H9 (cell line): ENCODE measurements at regions not wholly inside any gene's neighbourhood (a gene's known extent, or its start where the extent isn't known, plus 50 kb on each side); places are given as distances from the start of the nearest gene placed in this dataset.

Experiments used
- DNase-seq: peaks from one replicate; pipeline ENCODE4 v3.0.0-alpha.2; 2017
- H2AFZ ChIP-seq: one replicate; pipeline ENCODE4 v1.6.1; 2013; ENCODE audit warnings: mild to moderate bottlenecking, low read length, control low read depth, moderate library complexity
- H2AK5ac ChIP-seq: 2 replicates; pipeline ENCODE4 v1.6.1; 2013; ENCODE audit warnings: low read length, control low read depth, mixed read lengths; ENCODE audit not compliant: insufficient read length
- H2BK120ac ChIP-seq: one replicate; pipeline ENCODE4 v1.6.1; 2013; ENCODE audit warnings: low read depth, mild to moderate bottlenecking, low read length, control low read depth, inconsistent platforms; ENCODE audit not compliant: poor library complexity, severe bottlenecking
- H2BK12ac ChIP-seq: 2 replicates; pipeline ENCODE4 v1.6.1; 2013; ENCODE audit warnings: low read length, control low read depth, mixed read lengths, low read depth; ENCODE audit not compliant: insufficient read length
- H2BK15ac ChIP-seq: 2 replicates; pipeline ENCODE4 v1.6.1; 2013; ENCODE audit warnings: low read depth, low read length, control low read depth
- H2BK20ac ChIP-seq: one replicate; pipeline ENCODE4 v1.6.1; 2013; ENCODE audit warnings: low read depth, mild to moderate bottlenecking, low read length, control low read depth, inconsistent platforms; ENCODE audit not compliant: poor library complexity, severe bottlenecking
- H2BK5ac ChIP-seq: 2 replicates; pipeline ENCODE4 v1.6.1; 2013; ENCODE audit warnings: low read length, control low read depth, mixed read lengths; ENCODE audit not compliant: insufficient read length
- H3K14ac ChIP-seq: 2 replicates; pipeline ENCODE4 v1.6.1; 2013; ENCODE audit warnings: low read length, control low read depth; ENCODE audit not compliant: insufficient read depth
- H3K18ac ChIP-seq: 2 replicates; pipeline ENCODE4 v1.6.1; 2013; ENCODE audit warnings: low read depth, mild to moderate bottlenecking, mixed read lengths, low read length, control low read depth; ENCODE audit not compliant: insufficient read length
- H3K23ac ChIP-seq: 2 replicates; pipeline ENCODE4 v1.6.1; 2013; ENCODE audit warnings: low read length, control low read depth, mixed read lengths, low read depth; ENCODE audit not compliant: insufficient read length
- H3K23me2 ChIP-seq: 2 replicates; pipeline ENCODE4 v1.6.1; 2013; ENCODE audit warnings: low read depth, mild to moderate bottlenecking, mixed read lengths, low read length, control low read depth; ENCODE audit not compliant: insufficient read length, poor library complexity, severe bottlenecking
- H3K27ac ChIP-seq: 2 replicates; pipeline ENCODE4 v1.5.1; 2013; ENCODE audit warnings: low read length, control low read depth, mixed read lengths, low read depth; ENCODE audit not compliant: insufficient read length
- H3K27me3 ChIP-seq: 2 replicates; pipeline ENCODE4 v1.6.1; 2013; ENCODE audit warnings: low read length, control low read depth, inconsistent platforms; ENCODE audit not compliant: insufficient read depth
- H3K4ac ChIP-seq: 2 replicates; pipeline ENCODE4 v1.6.1; 2013; ENCODE audit warnings: low read depth, mild to moderate bottlenecking, control low read depth, inconsistent platforms, low read length, moderate library complexity
- H3K4me1 ChIP-seq: 2 replicates; pipeline ENCODE4 v1.6.1; 2013; ENCODE audit warnings: low read length, control low read depth, inconsistent platforms; ENCODE audit not compliant: insufficient read depth
- H3K4me2 ChIP-seq: 2 replicates; pipeline ENCODE4 v1.6.1; 2013; ENCODE audit warnings: low read length, control low read depth, mixed read lengths; ENCODE audit not compliant: insufficient read length, insufficient read depth
- H3K56ac ChIP-seq: 2 replicates; pipeline ENCODE4 v1.6.1; 2013; ENCODE audit warnings: low read depth, mild to moderate bottlenecking, mixed read lengths, low read length, control low read depth; ENCODE audit not compliant: insufficient read length
- H3K79me1 ChIP-seq: 2 replicates; pipeline ENCODE4 v1.6.1; 2013; ENCODE audit warnings: low read depth, mild to moderate bottlenecking, moderate library complexity, low read length, control low read depth, inconsistent platforms; ENCODE audit not compliant: insufficient read depth, poor library complexity, severe bottlenecking
- H3K79me2 ChIP-seq: 2 replicates; pipeline ENCODE4 v1.6.1; 2013; ENCODE audit warnings: low read length, control low read depth, inconsistent platforms; ENCODE audit not compliant: insufficient read depth
- H3K9ac ChIP-seq: 2 replicates; pipeline ENCODE4 v1.6.1; 2013; ENCODE audit warnings: low read length, control low read depth, mixed read lengths; ENCODE audit not compliant: insufficient read length; ENCODE audit errors: extremely low read depth
- H3K9me3 ChIP-seq: one replicate; pipeline ENCODE4 v1.6.1; 2013; ENCODE audit warnings: low read depth, low read length, inconsistent platforms; ENCODE audit not compliant: control insufficient read depth
- H3T11ph ChIP-seq: one replicate; pipeline ENCODE4 v1.6.1; 2013; ENCODE audit warnings: mild to moderate bottlenecking, low read length, control low read depth, inconsistent platforms
- H4K20me1 ChIP-seq: one replicate; pipeline ENCODE4 v1.6.1; 2013; ENCODE audit not compliant: control insufficient read depth, insufficient read length, insufficient read depth
- H4K5ac ChIP-seq: 2 replicates; pipeline ENCODE4 v1.6.1; 2013; ENCODE audit warnings: low read depth, mild to moderate bottlenecking, mixed read lengths, low read length, control low read depth; ENCODE audit not compliant: insufficient read length
- H4K8ac ChIP-seq: replicated peaks from 2 replicates; pipeline ENCODE4 v1.6.1; 2013; ENCODE audit warnings: low read length, control low read depth, mixed read lengths, low read depth; ENCODE audit not compliant: insufficient read length
- H4K91ac ChIP-seq: 2 replicates; pipeline ENCODE4 v1.6.1; 2013; ENCODE audit warnings: low read depth, mild to moderate bottlenecking, moderate library complexity, mixed read lengths, low read length, control low read depth; ENCODE audit not compliant: insufficient read length
- H3K27ac Mint-ChIP-seq, 3 experiments: 2 replicates in 2 of 3; 3 replicates in 1 of 3; pipeline ENCODE4 v1.8.0; 2020 to 2021; ENCODE audit warnings: mixed read lengths in 3 of 3, mild to moderate bottlenecking in 1 of 3, moderate library complexity in 1 of 3
- H3K27me3 Mint-ChIP-seq: 2 replicates; pipeline ENCODE4 v1.8.0; 2021; ENCODE audit warnings: low read depth, mild to moderate bottlenecking, moderate library complexity, mixed read lengths
- H3K36me3 Mint-ChIP-seq, 3 experiments: 2 replicates in 2 of 3; 3 replicates in 1 of 3; pipeline ENCODE4 v1.8.0; 2020 to 2021; ENCODE audit warnings: low read depth in 3 of 3, mixed read lengths in 3 of 3; ENCODE audit not compliant: insufficient read depth in 1 of 3
- H3K4me1 Mint-ChIP-seq, 2 experiments: 2 replicates each; pipeline ENCODE4 v1.8.0; 2020; ENCODE audit warnings: mixed read lengths in 2 of 2
- H3K4me3 Mint-ChIP-seq, 2 experiments: 2 replicates in 1 of 2; 3 replicates in 1 of 2; pipeline ENCODE4 v1.8.0; 2020 to 2021; ENCODE audit warnings: mild to moderate bottlenecking in 2 of 2, mixed read lengths in 2 of 2, moderate library complexity in 1 of 2
- H3K9me3 Mint-ChIP-seq, 2 experiments: 2 replicates in 1 of 2; 3 replicates in 1 of 2; pipeline ENCODE4 v1.8.0; 2020; ENCODE audit warnings: mild to moderate bottlenecking in 2 of 2, mixed read lengths in 2 of 2, moderate library complexity in 1 of 2
- WGBS: extraction: QIAGEN DNeasy Blood & Tissue Kit; methylation state at CpG from one replicate; pipeline ENCODE4 v1.1.7; 2013; ENCODE audit warnings: missing lambda C conversion rate, low lambda C conversion rate, mixed read lengths; ENCODE audit not compliant: insufficient read length; ENCODE audit errors: extremely low coverage; 5-methylcytosine and 5-hydroxymethylcytosine counted together
- TF ChIP-seq, protein P1 (sequence below): fragments of 200-600 bp; sonication (generic); conservative IDR thresholded peaks from 3 replicates; pipeline ENCODE4 v1.8.0; 2021; ENCODE audit warnings: antibody characterized with exemption, mild to moderate bottlenecking

DNA sequence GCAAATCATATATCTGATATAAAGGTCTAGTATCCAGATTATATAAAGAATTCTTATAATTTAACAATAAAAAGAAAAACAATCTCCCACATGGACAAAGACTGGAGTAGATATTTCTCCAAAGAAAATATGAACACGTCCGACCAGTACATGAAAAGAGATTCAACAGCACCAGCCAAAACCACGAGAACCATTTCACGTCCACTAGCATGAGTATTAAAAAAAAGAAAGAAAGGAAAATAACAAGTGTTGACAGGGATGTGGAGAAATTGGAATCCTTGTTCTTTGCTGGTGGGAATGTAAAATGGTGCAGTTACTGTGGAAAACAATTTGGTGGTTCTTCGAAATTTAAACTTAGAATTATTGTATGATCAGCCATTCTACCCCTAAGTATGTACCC, 432.7 kb upstream of the TRIB2 start:
- Mint-ChIP-seq H3K27ac (no peak overlapping the region), H3K36me3 (peaks cover 3 to 22% (median 3%) of the 10 kb centered on the region in 3 experiments; a peak in 6 of 7 replicates), H3K4me3 (no peak overlapping the region), H3K4me1 (peaks cover 9 to 10% of the 10 kb centered on the region in 2 experiments), H3K9me3 (peaks cover 15 to 19% of the 10 kb centered on the region in 2 experiments), H3K27me3 (no peaks in the 10 kb centered on the region)
- Histone ChIP-seq H4K20me1 (no peaks in the 10 kb centered on the region), H2BK5ac (no peak overlapping the region), H3K23me2 (no peaks in the 10 kb centered on the region), H3K18ac (no peak overlapping the region), H3K4ac (no peak overlapping the region), H2AK5ac (no peak overlapping the region), H3K27ac (no peak overlapping the region), H2BK120ac (no peak overlapping the region), H3K4me2 (no peak overlapping the region), H3T11ph (no peak overlapping the region), H3K79me1 (no peaks in the 10 kb centered on the region), H3K9ac (no peak overlapping the region), H2AFZ (no peak overlapping the region), H3K4me1 (no peaks in the 10 kb centered on the region), H3K27me3 (no peaks in the 10 kb centered on the region), H3K23ac (no peak overlapping the region), H3K9me3 (no peaks in the 10 kb centered on the region), H2BK15ac (no peak overlapping the region), H2BK12ac (no peak overlapping the region), H4K5ac (no peak overlapping the region), H3K56ac (no peak overlapping the region), H4K8ac (no peak overlapping the region), H3K79me2 (no peaks in the 10 kb centered on the region), H3K14ac (no peak overlapping the region), H4K91ac (no peak overlapping the region), H2BK20ac (no peak overlapping the region)
- TF ChIP-seq, protein P1, sequence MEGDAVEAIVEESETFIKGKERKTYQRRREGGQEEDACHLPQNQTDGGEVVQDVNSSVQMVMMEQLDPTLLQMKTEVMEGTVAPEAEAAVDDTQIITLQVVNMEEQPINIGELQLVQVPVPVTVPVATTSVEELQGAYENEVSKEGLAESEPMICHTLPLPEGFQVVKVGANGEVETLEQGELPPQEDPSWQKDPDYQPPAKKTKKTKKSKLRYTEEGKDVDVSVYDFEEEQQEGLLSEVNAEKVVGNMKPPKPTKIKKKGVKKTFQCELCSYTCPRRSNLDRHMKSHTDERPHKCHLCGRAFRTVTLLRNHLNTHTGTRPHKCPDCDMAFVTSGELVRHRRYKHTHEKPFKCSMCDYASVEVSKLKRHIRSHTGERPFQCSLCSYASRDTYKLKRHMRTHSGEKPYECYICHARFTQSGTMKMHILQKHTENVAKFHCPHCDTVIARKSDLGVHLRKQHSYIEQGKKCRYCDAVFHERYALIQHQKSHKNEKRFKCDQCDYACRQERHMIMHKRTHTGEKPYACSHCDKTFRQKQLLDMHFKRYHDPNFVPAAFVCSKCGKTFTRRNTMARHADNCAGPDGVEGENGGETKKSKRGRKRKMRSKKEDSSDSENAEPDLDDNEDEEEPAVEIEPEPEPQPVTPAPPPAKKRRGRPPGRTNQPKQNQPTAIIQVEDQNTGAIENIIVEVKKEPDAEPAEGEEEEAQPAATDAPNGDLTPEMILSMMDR, result no peak
- no peak for DNase-seq
- no CpG with 5 or more reads among the region's 5 CpGs for WGBS
